Activated naive CD8-positive, alpha-beta T cell (primary cell): ENCODE measurements at regions not wholly inside any gene's neighbourhood (a gene's known extent, or its start where the extent isn't known, plus 50 kb on each side); places are given as distances from the start of the nearest gene placed in this dataset.
A peak's percentile ranks its signal among the peaks of the same experiment; 100 is the strongest.
"Not testable (repeated sequence)": the region's sequence is repeated elsewhere in the genome, so short reads cannot be mapped to it uniquely, and the experiment has no call there.

Experiments
- H3K27ac Mint-ChIP-seq: one replicate; pipeline ENCODE4 v1.8.0; 2021; ENCODE audit warnings: mixed read lengths
- H3K27me3 Mint-ChIP-seq: one replicate; pipeline ENCODE4 v1.8.0; 2021; ENCODE audit warnings: mixed read lengths
- H3K36me3 Mint-ChIP-seq: one replicate; pipeline ENCODE4 v1.8.0; 2021; ENCODE audit warnings: mixed read lengths
- H3K4me1 Mint-ChIP-seq: one replicate; pipeline ENCODE4 v1.8.0; 2021; ENCODE audit warnings: low read depth, mixed read lengths
- H3K4me3 Mint-ChIP-seq: one replicate; pipeline ENCODE4 v1.8.0; 2021; ENCODE audit warnings: mild to moderate bottlenecking, mixed read lengths
- H3K9me3 Mint-ChIP-seq: one replicate; pipeline ENCODE4 v1.8.0; 2021; ENCODE audit warnings: low read depth, mixed read lengths

DNA sequence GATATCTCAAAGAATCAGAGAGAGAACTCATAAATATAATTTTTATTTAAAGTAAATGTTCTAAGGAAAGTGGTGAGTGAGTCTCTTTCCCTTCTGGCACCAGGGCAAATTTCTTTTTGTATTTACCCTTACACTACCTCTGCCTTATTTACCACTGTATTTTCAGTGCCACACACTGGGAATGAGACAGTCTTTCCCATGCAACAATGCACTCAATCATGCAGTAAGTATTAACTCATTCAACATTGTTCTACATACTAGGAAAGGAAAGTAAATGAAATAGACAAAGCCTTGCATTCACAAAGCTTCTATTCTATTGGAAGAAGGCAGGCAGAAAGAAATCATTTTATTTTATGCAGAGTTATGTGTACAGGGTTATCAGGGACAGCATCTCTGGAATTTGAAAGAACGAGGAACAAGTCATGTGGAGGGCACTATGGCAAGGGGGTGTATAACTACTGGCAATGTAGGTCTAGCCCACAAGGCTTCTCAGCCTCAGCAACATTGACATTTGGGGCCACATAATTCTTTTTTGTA, 129.8 kb upstream of the PRDX6 start:
- Mint-ChIP-seq H3K27ac (no peak overlapping the region), H3K27me3 (no peaks in the 10 kb centered on the region), H3K36me3 (peaks cover 26% of the 10 kb centered on the region), H3K4me1 (no peaks in the 10 kb centered on the region), H3K9me3 (peaks cover 5% of the 10 kb centered on the region), H3K4me3 (no peak overlapping the region)

DNA sequence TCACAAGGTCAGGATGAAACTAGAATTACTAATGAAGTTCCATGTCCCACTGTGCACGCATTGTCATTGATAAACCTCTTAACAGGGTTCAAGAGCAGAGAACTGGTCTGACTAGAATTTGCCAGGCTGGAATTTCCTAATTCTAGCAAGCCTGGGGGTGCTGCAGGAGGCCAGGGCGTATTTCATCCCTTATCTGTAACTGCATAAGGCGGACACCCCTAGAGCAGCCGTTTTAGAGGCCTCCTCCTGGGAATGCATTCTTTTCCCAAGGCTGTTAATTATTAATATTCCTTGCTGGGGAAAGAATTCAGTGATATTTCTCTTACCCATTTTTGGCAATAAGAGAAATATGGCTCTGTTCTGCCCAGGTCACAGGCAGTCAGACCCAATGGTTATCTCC, 124.5 kb upstream of the PRDX6 start:
- not testable (repeated sequence) for H3K27me3 Mint-ChIP-seq, H3K4me3 Mint-ChIP-seq

DNA sequence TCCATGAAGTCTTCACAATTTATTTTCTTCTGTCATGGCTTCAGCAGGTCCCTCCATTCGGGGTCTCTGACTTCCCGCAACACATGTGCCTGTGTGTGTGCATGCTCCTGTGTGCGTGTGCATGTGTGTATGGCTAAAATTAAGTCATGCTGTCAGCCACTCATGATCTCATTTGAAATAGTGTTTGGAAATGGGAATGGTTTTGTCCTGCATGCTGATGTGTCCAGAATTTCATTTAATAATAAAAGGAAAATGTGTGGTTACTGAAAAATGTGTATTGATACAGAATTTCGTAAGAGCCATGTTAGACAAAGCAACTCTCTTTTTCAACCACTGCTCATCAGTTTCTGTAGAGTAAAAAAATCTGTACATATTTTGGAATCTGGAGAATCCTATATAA, 123.8 kb upstream of the PRDX6 start:
- Mint-ChIP-seq H3K4me1 (peaks cover 17% of the 10 kb centered on the region), H3K27ac (no peak overlapping the region), H3K9me3 (peaks cover 15% of the 10 kb centered on the region), H3K4me3 (no peak overlapping the region), H3K27me3 (no peaks in the 10 kb centered on the region), H3K36me3 (peaks cover 36% of the 10 kb centered on the region)

More for the DNA sequence above, 124.5 kb upstream of the PRDX6 start:
- Mint-ChIP-seq H3K9me3 (peaks cover 15% of the 10 kb centered on the region), H3K4me1 (peaks cover 17% of the 10 kb centered on the region), H3K36me3 (peaks cover 38% of the 10 kb centered on the region)
- H3K27ac Mint-ChIP-seq: not testable (repeated sequence)

DNA sequence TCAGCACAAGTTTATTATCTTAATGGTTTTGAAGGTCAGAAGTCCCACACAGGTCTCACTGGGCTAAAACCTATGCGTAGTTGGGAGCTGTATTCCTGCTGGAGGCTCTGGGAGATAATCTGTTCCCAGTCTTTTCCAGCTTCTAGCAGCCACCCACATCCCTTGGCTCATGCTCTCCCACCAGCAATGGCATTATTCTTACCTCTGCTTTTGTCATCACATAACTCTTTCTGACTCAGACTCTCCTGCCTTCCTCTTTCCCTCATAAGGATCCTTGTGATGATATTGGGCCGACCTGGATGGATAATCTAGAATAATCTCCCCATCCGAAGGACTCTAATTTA, 122.2 kb upstream of the PRDX6 start:
- Mint-ChIP-seq H3K36me3 (peaks cover 36% of the 10 kb centered on the region), H3K27me3 (no peaks in the 10 kb centered on the region), H3K4me1 (peaks cover 18% of the 10 kb centered on the region), H3K27ac (no peak overlapping the region), H3K9me3 (peaks cover 15% of the 10 kb centered on the region), H3K4me3 (no peak overlapping the region)

DNA sequence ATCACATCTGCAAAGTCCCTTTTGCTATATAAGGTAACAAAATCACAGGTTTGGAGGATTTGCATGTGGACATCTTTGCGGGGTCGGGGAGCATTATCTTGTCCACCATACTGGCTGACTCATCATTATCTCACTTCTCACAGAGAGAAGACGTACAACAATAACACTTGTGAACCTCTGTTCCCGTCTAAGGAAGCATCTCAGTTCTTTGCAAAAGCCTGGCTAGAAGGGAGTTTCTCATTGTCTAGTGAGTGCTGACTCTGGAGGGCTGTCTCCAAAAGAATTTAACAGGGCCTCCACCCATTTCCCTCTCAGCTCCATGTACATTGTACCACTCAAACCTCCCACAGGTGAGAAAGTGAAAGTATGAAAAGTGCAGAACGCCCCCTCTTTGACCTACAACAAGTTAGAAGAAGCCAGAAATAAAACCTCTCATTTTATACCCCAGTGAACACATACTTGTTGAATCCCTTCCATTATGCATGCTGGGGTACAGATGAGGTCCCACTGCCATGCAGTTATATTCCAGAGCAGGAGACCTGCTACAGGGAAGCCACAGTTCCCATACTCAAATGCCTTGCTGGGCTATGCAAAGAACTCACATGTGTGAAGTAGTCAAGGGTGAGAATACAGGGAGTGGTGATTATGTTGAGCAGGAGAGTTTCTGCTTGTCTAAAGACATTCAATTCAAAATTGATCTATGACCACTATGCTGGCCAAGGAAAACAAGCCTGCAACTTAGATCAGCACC, 121.7 kb upstream of the PRDX6 start:
- no peak overlapping the region for H3K27ac Mint-ChIP-seq
- H3K27me3 Mint-ChIP-seq: no peaks in the 10 kb centered on the region
- H3K4me1 Mint-ChIP-seq: peaks cover 24% of the 10 kb centered on the region
- peak overlapping the region; percentile 40 for H3K4me3 Mint-ChIP-seq
- peaks cover 36% of the 10 kb centered on the region for H3K36me3 Mint-ChIP-seq
- H3K9me3 Mint-ChIP-seq: peaks cover 15% of the 10 kb centered on the region

DNA sequence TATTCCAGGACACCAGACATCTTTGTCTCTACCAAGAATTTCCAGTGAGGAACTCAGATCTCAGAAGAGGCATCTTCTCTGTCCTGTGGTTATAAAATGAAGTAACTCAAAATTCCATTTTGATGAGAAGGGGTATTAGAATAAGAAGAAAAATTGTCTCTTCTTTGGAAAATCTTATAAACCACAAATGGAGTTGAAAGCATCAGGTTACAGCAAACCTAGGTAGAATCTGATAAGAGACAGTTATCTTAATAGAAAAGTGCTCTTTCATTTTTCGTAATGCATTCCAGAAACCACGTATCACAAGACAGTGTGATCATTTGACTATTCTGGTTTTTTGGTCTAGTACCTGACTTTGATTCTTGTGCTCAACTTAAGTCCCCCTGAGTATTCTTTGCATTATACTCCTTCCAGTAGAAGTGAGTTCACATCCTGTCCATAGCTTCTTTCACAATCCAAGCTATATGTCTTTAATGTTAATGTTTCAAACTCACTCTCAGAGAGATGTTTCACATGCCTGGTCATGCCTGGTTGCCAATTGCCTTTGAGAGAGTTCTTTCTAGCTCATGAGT, 120.9 kb upstream of the PRDX6 start:
- H3K4me1 Mint-ChIP-seq: peaks cover 32% of the 10 kb centered on the region
- peaks cover 33% of the 10 kb centered on the region for H3K36me3 Mint-ChIP-seq
- no peak overlapping the region for H3K4me3 Mint-ChIP-seq
- no peak overlapping the region for H3K27ac Mint-ChIP-seq
- H3K27me3 Mint-ChIP-seq: no peaks in the 10 kb centered on the region
- peaks cover 15% of the 10 kb centered on the region for H3K9me3 Mint-ChIP-seq

DNA sequence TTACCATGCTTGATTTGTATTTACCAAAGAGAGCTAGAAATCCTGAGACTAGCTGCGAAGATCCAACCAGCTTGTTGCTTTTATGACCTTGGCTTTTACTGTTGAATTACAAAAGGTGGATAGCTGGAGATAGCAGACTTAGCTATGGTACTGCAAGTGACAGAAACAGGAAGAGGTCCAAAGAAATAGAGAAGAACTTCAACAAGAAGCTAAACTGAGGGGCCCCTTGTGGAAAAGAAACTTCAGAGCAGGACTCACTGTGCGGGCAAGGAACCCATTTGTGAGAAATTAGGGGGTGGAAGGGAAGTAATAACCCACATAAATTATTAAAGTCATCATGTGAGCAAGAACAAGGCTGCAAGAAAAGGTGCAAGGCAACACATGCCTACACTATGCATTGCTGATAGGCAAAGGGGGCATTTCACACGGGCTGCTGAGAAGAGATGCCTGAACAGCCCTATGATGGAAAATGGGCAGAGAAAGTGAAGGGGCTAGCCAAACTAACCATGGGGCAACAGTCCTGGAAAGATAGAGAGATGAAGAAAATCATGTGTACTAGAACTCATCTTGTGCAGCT, 116.6 kb upstream of the PRDX6 start:
- H3K9me3 Mint-ChIP-seq: peaks cover 3% of the 10 kb centered on the region
- H3K4me1 Mint-ChIP-seq: peaks cover 29% of the 10 kb centered on the region
- H3K27me3 Mint-ChIP-seq: no peaks in the 10 kb centered on the region
- H3K36me3 Mint-ChIP-seq: peaks cover 11% of the 10 kb centered on the region
- H3K27ac Mint-ChIP-seq: no peak overlapping the region
- H3K4me3 Mint-ChIP-seq: no peak overlapping the region

DNA sequence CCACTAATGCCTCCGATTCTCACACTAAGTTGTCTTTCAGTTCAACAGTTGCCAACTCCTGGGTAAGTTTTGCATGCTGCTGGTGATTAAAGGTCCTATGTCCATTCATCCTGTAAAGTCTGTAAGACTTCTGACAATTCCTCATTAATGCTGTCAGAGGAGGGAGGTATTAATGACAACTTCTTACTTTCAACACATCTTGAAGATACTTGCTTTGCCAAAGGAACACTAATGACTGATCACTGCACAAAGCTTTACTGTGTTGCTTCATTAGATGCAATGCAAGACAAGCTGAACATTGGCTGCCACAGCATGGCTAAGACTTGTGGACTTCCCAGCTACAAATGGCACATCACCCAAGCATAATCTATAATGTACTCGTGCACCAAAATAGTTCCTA, 114.6 kb upstream of the PRDX6 start:
- no peak overlapping the region for H3K27ac Mint-ChIP-seq

DNA sequence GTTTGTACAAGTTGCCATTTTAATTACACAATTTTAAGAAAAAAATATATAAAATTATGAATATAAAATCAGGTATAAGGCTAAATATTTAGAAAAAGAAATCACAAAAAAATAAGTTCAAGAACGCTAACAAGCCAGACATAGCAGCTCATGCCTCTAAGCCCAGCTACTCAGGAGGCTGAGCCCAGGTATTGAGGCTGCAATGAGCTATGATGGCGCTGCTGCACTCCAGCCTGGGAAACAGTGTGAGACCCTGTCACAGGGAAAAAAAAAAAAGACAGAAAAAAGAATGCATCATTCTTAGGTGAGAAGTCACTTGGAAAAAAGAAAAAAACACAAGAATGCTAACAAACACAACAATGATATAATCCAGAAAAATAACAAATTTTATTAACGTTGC, 112.3 kb upstream of the PRDX6 start:
- no peak overlapping the region for H3K4me3 Mint-ChIP-seq
- no peaks in the 10 kb centered on the region for H3K27me3 Mint-ChIP-seq
- H3K27ac Mint-ChIP-seq: no peak overlapping the region
- H3K36me3 Mint-ChIP-seq: peaks cover 5% of the 10 kb centered on the region
- H3K9me3 Mint-ChIP-seq: no peaks in the 10 kb centered on the region
- peaks cover 18% of the 10 kb centered on the region for H3K4me1 Mint-ChIP-seq

More for the DNA sequence above, 114.6 kb upstream of the PRDX6 start:
- Mint-ChIP-seq H3K4me3 (no peak overlapping the region), H3K36me3 (peaks cover 9% of the 10 kb centered on the region), H3K4me1 (peaks cover 18% of the 10 kb centered on the region), H3K9me3 (no peaks in the 10 kb centered on the region), H3K27me3 (no peaks in the 10 kb centered on the region)

DNA sequence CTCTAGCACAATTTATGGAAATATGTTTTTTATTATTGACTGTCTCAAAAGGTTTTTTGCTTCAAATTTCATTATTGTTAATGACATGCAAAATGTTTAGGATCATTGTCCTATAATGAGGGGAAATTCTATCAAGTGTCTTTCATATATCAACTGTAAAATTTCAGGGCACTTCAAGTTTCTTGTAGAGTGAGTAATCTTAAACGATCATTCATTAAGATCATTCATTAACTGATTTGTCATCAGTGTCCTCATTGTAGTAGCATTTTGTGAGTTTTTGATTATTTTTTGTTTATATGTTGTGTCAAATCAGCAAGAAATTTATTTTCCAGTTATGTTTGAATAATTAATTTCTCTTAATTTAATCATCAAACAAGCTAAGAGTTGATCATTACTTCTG, 111.8 kb upstream of the PRDX6 start:
- H3K4me1 Mint-ChIP-seq: peaks cover 13% of the 10 kb centered on the region
- H3K9me3 Mint-ChIP-seq: no peaks in the 10 kb centered on the region
- H3K27me3 Mint-ChIP-seq: no peaks in the 10 kb centered on the region
- H3K4me3 Mint-ChIP-seq: no peak overlapping the region
- H3K36me3 Mint-ChIP-seq: peaks cover 5% of the 10 kb centered on the region
- no peak overlapping the region for H3K27ac Mint-ChIP-seq

DNA sequence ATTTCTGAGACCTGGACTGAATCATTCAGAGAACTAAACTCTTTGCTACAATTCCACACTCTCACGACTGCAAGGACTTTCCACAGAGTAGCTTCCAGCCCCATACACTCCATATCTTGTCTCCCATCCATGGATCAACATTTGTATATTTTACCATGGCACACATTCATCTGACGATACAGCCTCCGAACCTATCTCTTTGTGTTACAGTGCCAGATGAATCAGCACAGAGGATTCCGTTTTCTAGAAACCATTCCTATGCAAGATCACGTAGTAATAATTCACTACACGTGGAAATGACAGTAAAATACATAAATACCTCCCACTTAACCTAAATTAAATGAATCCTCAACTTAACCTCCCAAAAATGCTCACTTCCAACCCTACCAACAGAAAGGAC, 110.0 kb upstream of the PRDX6 start:
- Mint-ChIP-seq H3K9me3 (no peaks in the 10 kb centered on the region), H3K36me3 (peaks cover 5% of the 10 kb centered on the region), H3K27me3 (no peaks in the 10 kb centered on the region), H3K4me3 (no peak overlapping the region), H3K4me1 (peaks cover 2% of the 10 kb centered on the region), H3K27ac (no peak overlapping the region)

DNA sequence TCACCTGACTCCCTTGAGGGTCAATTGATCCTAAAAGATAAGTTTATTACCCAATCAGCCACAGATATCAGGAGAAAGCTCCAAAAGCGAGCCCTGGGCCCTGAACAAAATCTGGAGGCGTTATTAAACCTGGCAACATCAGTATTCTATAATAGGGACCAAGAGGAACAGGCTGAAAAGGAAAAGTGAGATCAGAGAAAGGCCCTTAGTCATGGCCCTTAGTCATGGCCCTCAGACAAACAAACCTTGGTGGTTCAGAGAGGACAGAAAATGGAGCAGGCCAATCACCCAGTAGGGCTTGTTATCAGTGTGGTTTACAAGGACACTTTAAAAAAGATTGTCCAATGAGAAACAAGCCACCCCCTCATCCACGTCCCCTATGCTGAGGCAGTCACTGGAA, 106.5 kb upstream of the PRDX6 start:
- H3K4me1 Mint-ChIP-seq, H3K4me3 Mint-ChIP-seq, H3K27ac Mint-ChIP-seq, H3K27me3 Mint-ChIP-seq, H3K9me3 Mint-ChIP-seq: not testable (repeated sequence)
- peaks cover 17% of the 10 kb centered on the region for H3K36me3 Mint-ChIP-seq

DNA sequence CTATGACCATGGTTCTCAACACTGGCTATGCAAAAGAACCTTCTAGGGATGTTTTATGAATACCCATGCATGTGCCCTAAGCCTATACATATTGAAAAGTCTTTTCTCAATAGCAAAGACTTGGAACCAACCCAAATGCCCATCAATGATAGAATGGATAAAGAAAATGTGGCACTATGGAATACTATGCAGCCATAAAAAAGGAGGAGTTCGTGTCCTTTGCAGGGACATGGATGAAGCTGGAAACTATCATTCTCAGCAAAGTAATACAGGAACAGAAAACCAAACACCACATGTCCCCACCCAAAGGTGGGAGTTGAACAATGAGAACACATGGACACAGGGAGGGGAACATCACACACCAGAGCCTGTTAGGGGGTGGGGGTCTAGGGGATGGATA, 101.1 kb upstream of the PRDX6 start:
- H3K36me3 Mint-ChIP-seq: peaks cover 33% of the 10 kb centered on the region
- H3K27ac Mint-ChIP-seq, H3K9me3 Mint-ChIP-seq, H3K27me3 Mint-ChIP-seq, H3K4me1 Mint-ChIP-seq, H3K4me3 Mint-ChIP-seq: not testable (repeated sequence)

DNA sequence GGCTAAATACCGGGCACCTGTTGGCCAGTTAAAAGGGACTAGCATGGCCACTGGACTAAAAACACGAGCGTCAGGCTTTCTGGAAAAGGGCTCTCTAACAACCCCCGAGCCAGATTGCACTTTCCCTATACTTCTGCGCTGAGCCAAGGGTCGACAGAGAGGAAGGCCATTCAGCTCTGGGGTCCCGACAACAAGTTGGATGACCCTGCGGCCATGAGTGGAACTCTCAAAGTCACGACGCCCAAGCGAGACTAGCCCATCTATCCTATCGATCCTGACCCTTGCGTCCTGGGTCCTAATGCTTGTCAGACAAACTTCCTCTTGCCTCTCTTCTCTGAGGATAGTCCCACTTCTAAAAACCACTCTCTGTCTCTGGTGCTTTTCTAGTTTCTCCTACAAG, 99.9 kb upstream of the PRDX6 start:
- Mint-ChIP-seq H3K4me1 (no peaks in the 10 kb centered on the region), H3K4me3 (no peak overlapping the region), H3K9me3 (peaks cover 8% of the 10 kb centered on the region), H3K36me3 (peaks cover 36% of the 10 kb centered on the region), H3K27me3 (no peaks in the 10 kb centered on the region), H3K27ac (no peak overlapping the region)

DNA sequence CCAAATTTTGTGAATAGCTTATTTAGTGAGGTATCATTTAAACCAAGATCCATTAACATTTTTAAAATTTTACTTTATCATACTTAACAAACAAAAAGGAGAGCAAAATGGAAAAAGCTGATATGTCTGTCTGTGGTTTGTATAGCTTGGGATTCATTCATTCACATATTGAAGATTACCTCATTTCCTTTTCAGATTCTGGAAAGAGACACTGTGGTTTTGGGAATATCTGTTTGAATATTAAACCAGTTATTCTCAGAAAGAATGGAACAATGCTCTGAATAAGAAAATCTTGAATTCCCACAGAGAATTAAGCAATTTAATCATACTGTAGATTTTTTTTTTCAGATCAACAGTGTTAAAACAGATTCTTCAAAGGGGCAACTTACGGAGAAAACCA, 93.8 kb upstream of the PRDX6 start:
- Mint-ChIP-seq H3K36me3 (peaks cover 14% of the 10 kb centered on the region), H3K4me3 (no peak overlapping the region), H3K9me3 (no peaks in the 10 kb centered on the region), H3K4me1 (no peaks in the 10 kb centered on the region), H3K27ac (no peak overlapping the region), H3K27me3 (no peaks in the 10 kb centered on the region)
